Coronary artery (tissue), 2 donors: ENCODE measurements at regions not wholly inside any gene's neighbourhood (a gene's known extent, or its start where the extent isn't known, plus 50 kb on each side); places are given as distances from the start of the nearest gene placed in this dataset.
A peak's percentile ranks its signal among the peaks of the same experiment; 100 is the strongest.

ENCODE experiments used
- DNase-seq: peaks from one replicate; pipeline ENCODE4 v3.0.0-alpha.2; 2017; ENCODE audit warnings: low spot score
- H3K27ac ChIP-seq, 2 donors: fragments of 200-600 bp; sonication (generic); one replicate each; pipeline ENCODE4 v1.5.1; 2016 to 2019
- H3K4me3 ChIP-seq: fragments of 200-600 bp; sonication (generic); 2 replicates; pipeline ENCODE4 v1.5.1; 2016; ENCODE audit warnings: mild to moderate bottlenecking, moderate library complexity
- TF ChIP-seq, protein P1 (sequence below): fragments of 200-600 bp; sonication (generic); IDR thresholded peaks from one replicate; pipeline ENCODE4 v1.5.1; 2019; ENCODE audit warnings: antibody characterized with exemption

GRCh38 chr21:16536140-16536539, 806.4 kb downstream of the USP25 start:
- no peak for DNase-seq
- TF ChIP-seq, protein P1, sequence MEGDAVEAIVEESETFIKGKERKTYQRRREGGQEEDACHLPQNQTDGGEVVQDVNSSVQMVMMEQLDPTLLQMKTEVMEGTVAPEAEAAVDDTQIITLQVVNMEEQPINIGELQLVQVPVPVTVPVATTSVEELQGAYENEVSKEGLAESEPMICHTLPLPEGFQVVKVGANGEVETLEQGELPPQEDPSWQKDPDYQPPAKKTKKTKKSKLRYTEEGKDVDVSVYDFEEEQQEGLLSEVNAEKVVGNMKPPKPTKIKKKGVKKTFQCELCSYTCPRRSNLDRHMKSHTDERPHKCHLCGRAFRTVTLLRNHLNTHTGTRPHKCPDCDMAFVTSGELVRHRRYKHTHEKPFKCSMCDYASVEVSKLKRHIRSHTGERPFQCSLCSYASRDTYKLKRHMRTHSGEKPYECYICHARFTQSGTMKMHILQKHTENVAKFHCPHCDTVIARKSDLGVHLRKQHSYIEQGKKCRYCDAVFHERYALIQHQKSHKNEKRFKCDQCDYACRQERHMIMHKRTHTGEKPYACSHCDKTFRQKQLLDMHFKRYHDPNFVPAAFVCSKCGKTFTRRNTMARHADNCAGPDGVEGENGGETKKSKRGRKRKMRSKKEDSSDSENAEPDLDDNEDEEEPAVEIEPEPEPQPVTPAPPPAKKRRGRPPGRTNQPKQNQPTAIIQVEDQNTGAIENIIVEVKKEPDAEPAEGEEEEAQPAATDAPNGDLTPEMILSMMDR = no peak
- peak overlapping the region; percentile 61 for H3K4me3 ChIP-seq
- H3K27ac ChIP-seq = peak overlapping the region; percentile 42 to 68

DNA sequence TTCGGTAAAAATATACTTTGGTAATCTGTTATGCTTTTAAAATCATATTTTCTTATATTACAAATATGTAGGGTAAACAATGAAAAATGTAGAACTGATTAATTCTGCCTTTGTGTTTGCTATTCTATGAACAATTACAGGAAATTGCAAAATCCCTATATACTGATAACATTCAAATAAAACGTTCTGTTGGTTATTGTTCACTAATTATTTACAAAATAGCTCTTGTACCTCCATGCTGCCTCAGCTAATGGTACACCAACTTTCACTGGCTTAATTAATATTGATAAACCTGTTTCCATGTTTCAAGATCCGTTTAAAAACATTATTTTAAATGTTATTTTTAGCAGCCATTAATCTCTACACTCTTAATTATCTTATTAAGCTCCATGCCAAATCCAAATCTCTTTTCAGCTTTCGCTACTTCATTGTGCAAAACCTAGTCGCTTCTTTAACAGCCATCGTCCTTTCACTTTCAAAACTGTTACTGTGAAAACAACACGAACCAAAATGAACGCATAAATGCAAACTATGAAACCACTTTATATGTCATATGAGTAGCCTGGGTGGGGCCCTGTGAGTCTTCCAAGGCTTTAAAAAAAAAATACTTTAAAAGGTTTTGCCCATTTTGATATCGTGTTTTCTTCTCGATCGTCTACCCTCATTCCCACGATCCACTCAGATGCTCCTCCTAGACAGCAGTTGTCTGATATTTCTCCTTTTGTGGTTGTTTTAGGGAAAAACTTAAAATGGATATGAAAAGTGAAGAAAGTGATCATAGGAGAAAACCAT, 807.1 kb downstream of the USP25 start:
- no peak for DNase-seq
- TF ChIP-seq, protein P1 = no peak
- Histone ChIP-seq H3K27ac (peak overlapping the region in 1 of 2 donors; percentile 68), H3K4me3 (peak overlapping the region; percentile 61)

- Histone ChIP-seq H3K4me3 (peak overlapping the region; percentile 61), H3K27ac (peak overlapping the region in 1 of 2 donors; percentile 68)
- DNase-seq = no peak
- TF ChIP-seq, protein P1 = no peak
Observed at GRCh38 chr21:16537501-16537900, 807.7 kb downstream of the USP25 start.

GRCh38 chr21:16538405-16538804, 808.6 kb downstream of the USP25 start:
- Histone ChIP-seq H3K4me3 (peak overlapping the region; percentile 61), H3K27ac (peak overlapping the region in 1 of 2 donors; percentile 0)
- DNase-seq = no peak
- TF ChIP-seq, protein P1 = no peak

GRCh38 chr21:16538936-16539440, 809.2 kb downstream of the USP25 start:
- TF ChIP-seq, protein P1 = no peak
- no peak overlapping the region for H3K27ac ChIP-seq
- DNase-seq = no peak
- peak overlapping the region; percentile 61 for H3K4me3 ChIP-seq

DNA sequence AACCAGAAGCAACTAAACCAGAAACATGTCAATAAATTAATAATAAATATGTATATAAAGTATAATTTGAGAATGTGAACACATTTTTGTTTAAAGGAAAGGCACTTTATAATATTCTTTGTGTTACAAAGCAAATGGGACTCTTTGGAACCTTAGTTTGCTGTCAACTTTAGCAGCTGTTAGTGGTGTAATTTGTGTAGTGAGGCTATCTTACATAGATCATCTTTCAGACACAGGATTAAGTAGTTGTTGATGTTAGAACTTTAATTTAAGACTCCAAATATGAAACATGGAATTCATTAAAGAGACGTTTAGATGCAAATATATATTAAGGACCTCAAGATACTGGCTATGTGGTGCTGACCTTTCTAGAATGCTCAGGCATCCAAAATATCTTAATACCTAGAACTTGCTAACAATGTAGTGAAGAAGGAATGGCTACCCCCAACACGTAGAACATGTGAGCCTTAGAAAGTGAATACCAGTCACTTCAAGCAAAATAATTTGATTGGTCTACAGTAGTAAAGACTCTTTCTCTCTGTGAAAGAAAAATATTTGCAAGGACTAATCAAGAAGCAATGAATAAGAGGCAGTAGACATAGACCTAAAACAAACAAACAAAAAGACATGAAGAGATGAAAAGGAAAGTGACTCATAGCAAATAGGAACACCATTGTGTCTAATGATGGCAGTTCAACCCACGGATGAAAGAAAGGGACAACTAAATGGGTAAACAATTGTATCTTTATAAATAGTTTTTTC, 811.4 kb downstream of the USP25 start:
- H3K27ac ChIP-seq = no peak overlapping the region
- no peak overlapping the region for H3K4me3 ChIP-seq
- no peak for DNase-seq
- TF ChIP-seq, protein P1 = no peak
